Peyer's patch (tissue), 4 donors: ENCODE measurements at regions not wholly inside any gene's neighbourhood (a gene's known extent, or its start where the extent isn't known, plus 50 kb on each side); places are given as distances from the start of the nearest gene placed in this dataset.

ENCODE experiments used
- POLR2A ChIP-seq, 2 donors: fragments of 450-650 bp; IDR thresholded peaks; one replicate each; pipeline ENCODE4 v1.5.1; 2017; ENCODE audit warnings: antibody characterized with exemption in 2 of 2, mild to moderate bottlenecking in 2 of 2, moderate library complexity in 2 of 2
- TF ChIP-seq, protein P1 (sequence below), 6 experiments: fragments of 450-650 bp in 4 of 6; fragments of 200-600 bp in 2 of 6; sonication (generic) in 1 of 6; IDR thresholded peaks; one replicate each; pipeline ENCODE4 v1.5.1; 2017 to 2019; ENCODE audit warnings: antibody characterized with exemption in 6 of 6, mild to moderate bottlenecking in 3 of 6, moderate library complexity in 1 of 6

DNA sequence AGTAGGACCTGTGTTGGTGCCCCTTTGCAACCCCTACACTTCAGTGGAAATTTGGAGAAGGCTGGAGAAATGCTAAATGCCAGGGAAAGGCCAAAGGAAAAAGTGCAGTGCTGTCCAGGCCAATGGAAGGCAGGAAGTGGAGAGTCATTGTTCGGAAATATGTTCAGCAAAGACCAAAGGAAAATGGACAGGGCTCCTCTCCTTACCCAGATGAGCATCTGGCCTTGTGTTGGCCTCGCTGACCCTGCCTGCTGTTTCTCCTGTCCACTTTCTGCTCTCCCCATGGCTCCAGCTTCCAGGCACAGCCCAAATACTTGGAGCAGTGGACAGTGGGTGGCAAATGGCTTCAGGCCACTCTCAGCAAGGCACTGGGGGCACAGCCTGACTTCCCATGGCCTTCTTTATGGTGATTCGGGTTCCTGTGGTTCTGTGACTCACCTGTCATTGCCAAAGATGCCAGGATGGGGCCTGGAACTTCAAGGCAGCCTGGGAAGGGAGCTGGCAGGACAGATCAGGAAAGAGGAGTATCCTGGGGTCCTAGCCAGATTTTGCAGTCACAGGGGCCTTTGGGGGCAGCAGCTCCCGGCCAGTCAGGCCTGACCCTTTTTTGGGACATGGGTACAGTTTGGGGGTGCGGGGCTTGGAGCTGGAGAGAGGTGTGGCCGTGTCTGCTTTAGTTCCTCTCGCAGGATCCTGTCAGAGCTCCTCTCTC, 190.9 kb upstream of the SLC24A3 start:
- TF ChIP-seq, protein P1, sequence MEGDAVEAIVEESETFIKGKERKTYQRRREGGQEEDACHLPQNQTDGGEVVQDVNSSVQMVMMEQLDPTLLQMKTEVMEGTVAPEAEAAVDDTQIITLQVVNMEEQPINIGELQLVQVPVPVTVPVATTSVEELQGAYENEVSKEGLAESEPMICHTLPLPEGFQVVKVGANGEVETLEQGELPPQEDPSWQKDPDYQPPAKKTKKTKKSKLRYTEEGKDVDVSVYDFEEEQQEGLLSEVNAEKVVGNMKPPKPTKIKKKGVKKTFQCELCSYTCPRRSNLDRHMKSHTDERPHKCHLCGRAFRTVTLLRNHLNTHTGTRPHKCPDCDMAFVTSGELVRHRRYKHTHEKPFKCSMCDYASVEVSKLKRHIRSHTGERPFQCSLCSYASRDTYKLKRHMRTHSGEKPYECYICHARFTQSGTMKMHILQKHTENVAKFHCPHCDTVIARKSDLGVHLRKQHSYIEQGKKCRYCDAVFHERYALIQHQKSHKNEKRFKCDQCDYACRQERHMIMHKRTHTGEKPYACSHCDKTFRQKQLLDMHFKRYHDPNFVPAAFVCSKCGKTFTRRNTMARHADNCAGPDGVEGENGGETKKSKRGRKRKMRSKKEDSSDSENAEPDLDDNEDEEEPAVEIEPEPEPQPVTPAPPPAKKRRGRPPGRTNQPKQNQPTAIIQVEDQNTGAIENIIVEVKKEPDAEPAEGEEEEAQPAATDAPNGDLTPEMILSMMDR (IDR thresholded peaks at IDR 0.05), result no peak
- no peak for TF ChIP-seq POLR2A (IDR thresholded peaks at IDR 0.05)
